NCI-H1105 (cell line): ENCODE measurements at regions not wholly inside any gene's neighbourhood (a gene's known extent, or its start where the extent isn't known, plus 50 kb on each side); places are given as distances from the start of the nearest gene placed in this dataset.
"Not testable (repeated sequence)": the region's sequence is repeated elsewhere in the genome, so short reads cannot be mapped to it uniquely, and the experiment has no call there.

Experiments used
- DNase-seq: peaks from one replicate; lab custom pipeline; 2025; lab: John Stamatoyannopoulos, UW

- DNase-seq: no peak
Measured at GRCh38 chr21:17295997-17296396, 216.8 kb upstream of the CXADR start.

- not testable (repeated sequence) for DNase-seq
Measured at GRCh38 chr21:17299576-17299975, 213.3 kb upstream of the CXADR start.

GRCh38 chr21:17327715-17328114, 185.1 kb upstream of the CXADR start:
- DNase-seq: not testable (repeated sequence)

GRCh38 chr21:17334484-17334883, 178.4 kb upstream of the CXADR start:
- DNase-seq: peak; percentile 84

DNA sequence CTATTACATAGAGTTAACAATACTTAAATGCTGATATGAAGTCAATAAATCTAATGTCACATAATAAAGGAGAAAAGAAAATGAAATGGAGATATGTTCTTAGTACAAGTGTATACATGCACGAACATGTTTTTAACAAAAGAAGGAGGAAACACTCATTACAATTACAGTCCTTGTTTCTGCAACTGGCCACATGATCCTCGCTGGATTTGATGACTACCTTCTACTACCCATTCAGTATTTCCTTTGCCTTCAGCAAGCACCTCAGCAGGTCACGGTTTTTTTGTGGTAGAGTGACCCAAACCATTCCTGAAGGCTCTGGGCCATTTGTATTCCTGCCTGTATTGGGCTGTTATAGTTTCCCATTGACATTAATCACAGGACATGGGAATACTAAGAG, 172.8 kb upstream of the CXADR start:
- DNase-seq: no peak

DNA sequence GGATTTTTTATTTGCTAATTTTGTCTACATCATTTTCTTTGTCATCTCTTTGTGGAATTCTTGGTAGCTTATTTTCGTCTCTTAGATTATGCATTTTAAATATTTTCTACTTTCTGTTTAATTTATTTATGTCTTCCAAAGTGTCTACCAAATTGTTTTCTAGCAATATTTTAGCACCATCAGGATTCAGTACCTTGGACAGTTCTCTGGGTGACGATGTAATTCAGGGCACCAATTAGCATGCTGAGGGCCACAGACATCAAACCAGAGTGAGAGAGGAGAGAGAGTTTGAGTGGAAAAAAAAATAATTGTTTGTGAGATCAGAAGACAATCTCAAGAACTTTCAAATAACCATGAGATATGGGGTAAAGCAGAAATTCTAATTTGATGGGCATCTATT, 169.8 kb upstream of the CXADR start:
- DNase-seq: no peak

GRCh38 chr21:17348357-17348756, 164.5 kb upstream of the CXADR start:
- DNase-seq: no peak

- DNase-seq: no peak
Measured at GRCh38 chr21:17348849-17349248, 164.0 kb upstream of the CXADR start.

DNA sequence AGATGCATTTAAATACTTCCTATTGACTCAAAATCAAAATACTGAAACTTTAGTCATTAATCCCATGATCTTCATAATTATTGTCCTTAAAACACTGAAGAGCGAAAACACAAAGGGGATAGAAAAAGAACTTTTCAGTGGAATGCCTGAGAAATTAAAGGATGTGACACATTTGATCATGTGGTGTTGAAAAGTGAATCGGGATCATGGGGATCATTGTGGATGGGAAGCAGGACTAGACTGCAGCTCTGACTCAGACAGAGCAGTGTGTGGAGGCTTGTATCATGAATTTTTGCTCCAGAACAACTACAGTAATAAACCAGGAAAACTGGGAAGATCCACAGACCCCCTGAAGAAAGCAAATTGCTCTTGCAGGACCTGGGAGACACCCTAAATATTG, 161.1 kb upstream of the CXADR start:
- DNase-seq: no peak

DNA sequence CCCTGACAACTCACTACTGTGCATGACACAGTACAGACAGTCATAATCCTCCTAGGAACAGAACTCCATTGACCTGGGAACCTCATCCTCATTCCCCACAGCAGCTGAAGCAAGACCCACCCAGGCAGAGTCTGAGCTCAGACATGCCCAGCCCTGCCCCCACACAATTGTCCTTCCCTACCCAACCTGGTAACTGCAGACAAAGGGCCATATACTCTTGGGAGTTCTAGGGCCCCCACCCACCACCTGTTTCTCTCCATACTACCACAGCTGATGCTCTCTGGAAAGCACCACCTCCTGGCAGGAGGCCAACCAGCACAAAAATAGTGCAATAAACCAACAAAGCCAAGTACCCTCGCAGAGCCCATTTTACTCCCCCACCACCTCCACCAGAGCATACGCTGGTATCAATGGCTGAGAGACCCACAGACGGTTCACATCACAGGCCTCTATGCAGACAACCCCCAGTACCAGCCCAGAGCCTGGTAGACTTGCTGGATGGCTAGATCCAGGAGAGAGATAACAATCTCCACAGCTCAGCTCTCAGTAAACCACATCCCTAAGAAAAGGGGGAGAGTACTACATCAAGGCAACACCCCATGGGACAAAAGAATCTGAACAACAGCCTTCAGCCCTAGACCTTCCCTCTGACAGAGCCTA, 159.7 kb upstream of the CXADR start:
- peak; percentile 92 for DNase-seq

- DNase-seq: no peak
Measured at GRCh38 chr21:17359781-17360180, 153.1 kb upstream of the CXADR start.

DNA sequence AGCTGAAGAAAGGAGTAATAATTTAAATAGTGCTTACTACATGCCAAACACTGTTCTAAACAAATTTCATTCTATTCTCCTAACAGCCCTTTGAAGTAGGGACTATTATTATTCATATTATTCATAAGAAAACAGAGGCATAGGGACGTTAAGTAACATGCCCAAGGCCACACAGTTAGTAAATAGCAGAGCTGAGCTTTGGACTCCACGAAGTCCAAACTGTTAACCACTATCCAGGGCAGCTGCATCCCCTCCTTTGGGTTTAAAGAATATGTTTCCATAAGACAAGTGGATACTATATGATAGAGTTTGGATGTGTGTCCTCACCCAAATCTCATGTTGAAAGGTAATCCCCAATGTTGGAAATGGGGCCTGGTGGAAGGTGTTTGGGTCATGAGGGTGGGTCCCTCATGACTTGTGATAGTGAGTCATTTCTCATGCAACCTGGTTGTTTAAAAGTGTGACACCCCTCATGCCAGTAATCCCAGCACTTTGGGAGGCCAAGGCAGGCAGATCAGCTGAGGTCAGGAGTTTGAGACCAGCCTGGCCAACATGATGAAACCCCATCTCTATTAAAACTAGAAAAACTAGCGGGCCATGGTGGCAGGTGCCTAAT, 144.0 kb upstream of the CXADR start:
- no peak for DNase-seq

GRCh38 chr21:17370263-17370662, 142.6 kb upstream of the CXADR start:
- DNase-seq: no peak

GRCh38 chr21:17370916-17371315, 141.9 kb upstream of the CXADR start:
- DNase-seq: no peak

DNA sequence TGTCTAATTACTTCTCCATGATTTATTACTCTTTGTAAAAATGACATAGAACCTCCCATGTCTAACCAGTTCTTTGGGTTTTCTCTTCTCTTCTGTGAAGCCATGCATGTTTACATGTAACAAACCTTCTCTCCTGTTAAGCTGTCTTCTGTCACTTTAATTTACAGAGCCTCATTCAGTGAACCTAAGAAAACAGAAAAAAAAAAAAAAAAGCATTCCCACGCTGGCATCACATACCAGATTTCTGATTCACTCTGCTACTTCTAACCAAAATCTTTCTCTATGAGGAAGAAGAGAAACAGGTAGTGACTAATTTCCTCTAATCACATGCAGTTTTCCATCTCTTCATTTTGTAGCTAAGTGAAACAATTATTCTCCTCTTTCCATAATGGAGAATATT, 141.4 kb upstream of the CXADR start:
- no peak for DNase-seq

DNA sequence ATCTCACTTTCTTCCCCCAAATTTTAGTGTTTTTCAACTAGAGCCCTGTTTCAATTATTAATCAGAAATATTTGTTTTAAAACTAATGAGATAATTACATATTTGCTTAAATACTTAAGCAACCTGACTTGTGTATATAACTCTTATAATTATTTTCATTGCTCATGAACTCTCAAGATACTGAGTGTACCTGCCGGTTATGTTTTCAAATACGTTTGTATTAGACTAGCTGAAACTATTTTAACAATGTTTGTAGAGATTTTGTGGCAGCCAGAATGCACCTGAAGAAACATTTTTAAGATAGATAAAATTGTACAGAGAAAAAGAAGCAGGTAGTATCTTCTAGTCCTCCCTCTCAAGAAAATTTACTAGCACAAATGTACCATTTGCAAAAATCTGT, 140.6 kb upstream of the CXADR start:
- DNase-seq: no peak

DNA sequence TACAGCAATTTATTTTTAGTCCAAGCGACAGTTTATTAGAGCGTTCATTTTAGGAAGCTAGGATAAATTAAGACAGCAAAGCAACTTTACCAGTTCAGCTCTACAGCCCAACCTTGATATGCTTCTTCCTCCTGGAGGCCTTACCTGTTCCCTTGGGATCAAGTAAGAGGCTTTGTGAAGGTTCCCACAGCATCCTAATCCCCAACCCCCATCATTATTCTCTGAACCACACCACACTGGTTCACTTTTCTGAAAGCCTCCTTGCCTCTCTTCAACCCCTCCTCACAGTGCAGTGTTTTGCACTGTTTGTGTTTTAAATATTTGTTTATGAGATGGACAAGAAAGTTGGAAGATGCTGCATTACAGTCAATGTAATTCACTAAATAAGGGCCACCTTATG, 126.3 kb upstream of the CXADR start:
- DNase-seq: no peak

DNA sequence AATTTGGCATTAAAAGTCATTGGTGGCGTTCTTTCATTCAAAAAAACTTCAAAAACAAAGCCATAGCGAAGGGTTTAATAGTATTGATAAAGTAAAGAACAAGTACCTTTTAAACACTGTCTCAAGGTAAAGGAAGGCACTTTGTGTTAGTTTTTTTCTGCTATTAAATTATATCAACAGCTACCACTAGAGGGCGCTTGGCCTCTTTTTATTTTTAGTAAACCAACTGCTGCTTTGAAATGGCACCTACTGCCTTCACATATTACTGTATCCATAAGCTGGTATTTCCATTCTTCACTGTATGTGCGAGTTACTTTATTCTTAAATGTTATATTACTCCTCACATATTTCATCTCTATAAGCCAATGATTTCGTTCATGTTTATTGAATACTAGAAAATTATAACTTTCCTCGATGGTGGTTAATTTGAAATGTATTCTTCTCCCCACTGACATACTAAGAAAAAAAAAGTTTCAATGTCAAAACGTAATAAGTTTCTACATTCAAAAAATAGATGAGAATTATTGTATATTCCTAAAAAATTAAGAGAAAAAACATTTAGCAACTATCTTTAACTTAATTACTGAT, 125.7 kb upstream of the CXADR start:
- peak; percentile 75 for DNase-seq

DNA sequence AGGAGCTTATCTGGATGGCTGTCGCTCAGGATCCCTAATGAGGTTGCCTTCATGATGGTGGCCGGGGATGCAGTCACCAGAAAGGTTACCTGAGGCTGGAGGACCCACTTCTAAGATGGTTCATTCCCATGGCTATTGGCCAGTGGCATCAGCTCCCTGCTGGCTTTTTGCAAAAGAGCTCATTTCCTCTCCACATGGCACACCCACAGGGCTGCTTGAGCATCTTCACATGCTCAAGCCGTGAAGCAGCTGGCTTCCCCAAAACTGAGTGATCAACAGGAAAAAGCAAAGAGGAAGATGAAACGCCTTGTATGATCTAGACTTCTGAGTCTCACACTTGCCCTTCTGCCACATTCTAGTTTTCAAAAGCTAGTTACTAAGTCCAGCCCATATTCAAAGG, 124.6 kb upstream of the CXADR start:
- no peak for DNase-seq

- DNase-seq: no peak
Measured at GRCh38 chr21:17389311-17389710, 123.5 kb upstream of the CXADR start.

DNA sequence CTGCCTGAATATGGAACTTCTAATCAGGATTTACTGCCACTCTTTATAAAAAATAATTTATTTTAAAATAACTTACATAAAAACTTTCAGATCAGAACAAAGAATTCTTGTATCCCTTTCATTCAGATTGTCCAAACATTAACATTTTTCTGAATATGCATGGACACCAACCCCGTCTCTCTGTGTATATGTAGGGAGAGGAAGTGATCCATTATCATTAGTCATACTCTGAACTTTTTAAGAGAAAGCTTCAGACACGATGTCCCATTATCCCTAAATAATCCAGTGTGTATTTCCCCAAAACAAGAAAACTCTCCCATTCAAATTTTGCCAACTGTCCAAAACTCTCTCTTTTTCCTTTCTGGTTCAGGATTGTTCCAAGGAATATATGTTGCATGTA, 122.3 kb upstream of the CXADR start:
- DNase-seq: no peak

DNA sequence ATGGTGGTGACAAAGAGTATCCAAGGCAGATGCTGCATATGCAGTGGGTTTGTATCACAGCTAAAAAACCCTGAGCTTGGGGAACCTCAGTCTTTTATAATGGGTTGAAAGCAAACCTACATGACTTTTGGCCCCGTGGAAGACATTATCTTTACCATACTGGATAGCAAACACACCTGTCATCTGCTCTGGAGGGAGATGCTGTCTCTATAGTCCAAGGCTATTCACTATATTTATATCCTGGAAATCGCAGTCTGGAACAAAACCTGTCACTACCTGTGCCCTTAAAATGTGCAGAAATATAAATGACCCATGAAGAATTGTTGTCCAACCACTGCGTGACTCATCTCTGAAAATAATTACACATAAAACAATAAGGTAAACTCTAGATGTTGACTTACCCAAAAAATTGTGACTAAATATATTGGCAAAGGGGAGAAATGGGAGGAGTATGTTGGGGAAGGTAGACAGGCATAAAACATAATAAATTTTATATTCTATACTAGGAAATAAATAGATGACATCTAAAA, 121.0 kb upstream of the CXADR start:
- no peak for DNase-seq

GRCh38 chr21:17393413-17393812, 119.4 kb upstream of the CXADR start:
- DNase-seq: no peak

- no peak for DNase-seq
Measured at GRCh38 chr21:17396948-17397347, 115.9 kb upstream of the CXADR start.
